T-cell (primary cell): ENCODE measurements at regions not wholly inside any gene's neighbourhood (a gene's known extent, or its start where the extent isn't known, plus 50 kb on each side); places are given as distances from the start of the nearest gene placed in this dataset.

Experiments
- ATAC-seq, 4 experiments: fragments of 200-7000 bp in 3 of 4; fragments of 150-1000 bp in 1 of 4; cut with Tn5 transposase; replicated peaks in 1 of 4; 1 replicate in 3 of 4; 2 replicates in 1 of 4; pipeline ENCODE4 v1.10.0; 2021; ENCODE audit warnings: moderate library complexity in 3 of 4, mild to moderate bottlenecking in 2 of 4, moderate number of reproducible peaks in 1 of 4
- CTCF ChIA-PET, 2 donors: fragments of 300-600 bp; sonication (Branson Sonifier 250); formaldehyde crosslinking; loops; one replicate each; lab custom pipeline; 2022; ENCODE audit warnings: antibody characterized with exemption in 2 of 2; lab: Charles Lee
- POLR2A ChIA-PET, 2 donors: fragments of 300-600 bp; sonication (Branson Sonifier 250); formaldehyde crosslinking; loops; one replicate each; lab custom pipeline; 2022; ENCODE audit warnings: antibody characterized with exemption in 2 of 2; lab: Charles Lee
- DNase-seq, 35 experiments: peaks; one replicate each; pipeline versions ENCODE4 v3.0.0 to v3.0.0-alpha.2; 2013 to 2023
- H3K27ac ChIP-seq: one replicate; pipeline ENCODE4 v1.5.1; 2013; ENCODE audit warnings: low read length
- H3K27me3 ChIP-seq, 2 experiments: replicated peaks in 1 of 2; 1 replicate in 1 of 2; 2 replicates in 1 of 2; pipeline versions ENCODE4 v1.6.1 to v1.7.0; 2013; ENCODE audit warnings: low read length in 1 of 2, mixed read lengths in 1 of 2; ENCODE audit not compliant: control insufficient read depth in 2 of 2, insufficient read depth in 2 of 2; ENCODE audit errors: extremely low read depth in 1 of 2
- H3K36me3 ChIP-seq, 2 donors: 1 replicate in 1 of 2; 2 replicates in 1 of 2; pipeline versions ENCODE4 v1.6.1 to v1.7.0; 2013; ENCODE audit warnings: low read length in 1 of 2; ENCODE audit not compliant: control insufficient read depth in 2 of 2, insufficient read depth in 1 of 2; ENCODE audit errors: extremely low read depth in 1 of 2
- H3K4me1 ChIP-seq, 2 experiments: 1 replicate in 1 of 2; 2 replicates in 1 of 2; pipeline versions ENCODE4 v1.6.1 to v1.7.0; 2013; ENCODE audit warnings: low read length in 2 of 2, mixed read lengths in 1 of 2; ENCODE audit not compliant: insufficient read depth in 2 of 2, control insufficient read depth in 1 of 2; ENCODE audit errors: extremely low read depth in 1 of 2
- H3K4me3 ChIP-seq, 2 donors: 1 replicate in 1 of 2; 2 replicates in 1 of 2; pipeline versions ENCODE4 v1.5.1 to v1.7.0; 2013; ENCODE audit warnings: mild to moderate bottlenecking in 2 of 2, low read length in 1 of 2, moderate library complexity in 1 of 2; ENCODE audit not compliant: control insufficient read depth in 1 of 2; ENCODE audit errors: extremely low read depth in 1 of 2
- H3K9me3 ChIP-seq: 2 replicates; pipeline ENCODE4 v1.7.0; 2013
- H3K27ac Mint-ChIP-seq, 2 donors: one replicate each; pipeline ENCODE4 v1.8.0; 2020 to 2021; ENCODE audit warnings: mild to moderate bottlenecking in 2 of 2, mixed read lengths in 2 of 2
- H3K27me3 Mint-ChIP-seq, 2 donors: one replicate each; pipeline ENCODE4 v1.8.0; 2021 to 2022; ENCODE audit warnings: mixed read lengths in 2 of 2
- H3K36me3 Mint-ChIP-seq: one replicate; pipeline ENCODE4 v1.8.0; 2021; ENCODE audit warnings: mixed read lengths
- H3K4me1 Mint-ChIP-seq, 3 donors: one replicate each; pipeline ENCODE4 v1.8.0; 2020 to 2022; ENCODE audit warnings: mixed read lengths in 3 of 3, mild to moderate bottlenecking in 1 of 3
- H3K4me3 Mint-ChIP-seq, 3 donors: one replicate each; pipeline ENCODE4 v1.8.0; 2020 to 2022; ENCODE audit warnings: mild to moderate bottlenecking in 3 of 3, mixed read lengths in 3 of 3, moderate library complexity in 3 of 3
- H3K9me3 Mint-ChIP-seq, 3 donors: one replicate each; pipeline ENCODE4 v1.8.0; 2020 to 2022; ENCODE audit warnings: mixed read lengths in 3 of 3
- WGBS: methylation state at CpG from one replicate; pipeline ENCODE4 v1.1.5; 2013; ENCODE audit warnings: missing lambda C conversion rate; ENCODE audit not compliant: insufficient coverage; 5-methylcytosine and 5-hydroxymethylcytosine counted together

GRCh38 chr3:103083848-103084631 lies 649.2 kb downstream of the ZPLD1 start:
- DNase-seq = no peak
- Mint-ChIP-seq H3K4me1 (no peaks in the 10 kb centered on the region), H3K4me3 (no peak overlapping the region), H3K36me3 (no peaks in the 10 kb centered on the region), H3K9me3 (no peaks in the 10 kb centered on the region), H3K27ac (no peak overlapping the region), H3K27me3 (no peaks in the 10 kb centered on the region)
- WGBS = no CpG with 5 or more reads among the region's 3 CpGs
- POLR2A ChIA-PET = no interaction called here
- ATAC-seq = no peak
- Histone ChIP-seq H3K27me3 (no peaks in the 10 kb centered on the region), H3K4me1 (no peaks in the 10 kb centered on the region), H3K27ac (no peak overlapping the region), H3K9me3 (no peaks in the 10 kb centered on the region), H3K4me3 (no peak overlapping the region), H3K36me3 (no peaks in the 10 kb centered on the region)
- CTCF ChIA-PET = no interaction called here

DNA sequence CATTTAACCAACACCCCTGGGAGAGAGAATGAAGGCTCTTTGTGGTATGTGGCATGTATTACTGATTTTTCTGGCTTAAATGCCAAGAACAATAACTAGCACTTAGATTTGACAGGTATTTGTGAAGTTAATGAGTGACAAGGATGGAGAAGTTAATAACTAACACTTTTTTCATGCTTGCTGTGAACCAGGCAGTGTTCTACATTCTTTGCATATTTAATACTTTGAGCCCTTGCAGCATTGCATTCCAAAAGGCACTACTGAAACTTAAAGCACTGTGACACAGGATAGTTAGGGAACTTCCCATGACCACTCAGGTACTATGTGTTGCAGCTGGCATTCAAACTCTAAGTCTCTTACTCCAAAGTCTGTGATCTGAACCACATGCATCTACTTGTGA lies 650.6 kb downstream of the ZPLD1 start:
- H3K9me3 Mint-ChIP-seq = no peaks in the 10 kb centered on the region
- no peaks in the 10 kb centered on the region for H3K36me3 Mint-ChIP-seq
- CTCF ChIA-PET = no interaction called here
- H3K36me3 ChIP-seq = no peaks in the 10 kb centered on the region
- no peak overlapping the region for H3K27ac Mint-ChIP-seq
- H3K4me3 ChIP-seq = no peak overlapping the region
- POLR2A ChIA-PET = no interaction called here
- H3K27ac ChIP-seq = no peak overlapping the region
- no peak for DNase-seq
- no peaks in the 10 kb centered on the region for H3K4me1 ChIP-seq
- H3K27me3 Mint-ChIP-seq = no peaks in the 10 kb centered on the region
- no peak overlapping the region for H3K4me3 Mint-ChIP-seq
- no peaks in the 10 kb centered on the region for H3K4me1 Mint-ChIP-seq
- ATAC-seq = no peak
- no peaks in the 10 kb centered on the region for H3K27me3 ChIP-seq
- H3K9me3 ChIP-seq = no peaks in the 10 kb centered on the region

- no peaks in the 10 kb centered on the region for H3K36me3 Mint-ChIP-seq
- Histone ChIP-seq H3K9me3 (no peaks in the 10 kb centered on the region), H3K4me1 (no peaks in the 10 kb centered on the region), H3K27ac (no peak overlapping the region), H3K36me3 (no peaks in the 10 kb centered on the region), H3K4me3 (no peak overlapping the region), H3K27me3 (no peaks in the 10 kb centered on the region)
- DNase-seq (no peak), ATAC-seq (no peak)
- H3K27ac Mint-ChIP-seq = no peak overlapping the region
- H3K4me1 Mint-ChIP-seq = no peaks in the 10 kb centered on the region
- no peak overlapping the region for H3K4me3 Mint-ChIP-seq
- ChIA-PET POLR2A (no interaction called here), CTCF (no interaction called here)
- no peaks in the 10 kb centered on the region for H3K27me3 Mint-ChIP-seq
- H3K9me3 Mint-ChIP-seq = peaks cover 0 to 7% (median 3%) of the 10 kb centered on the region in 3 donors
Observed at GRCh38 chr3:103089758-103090157, 654.9 kb downstream of the ZPLD1 start.

DNA sequence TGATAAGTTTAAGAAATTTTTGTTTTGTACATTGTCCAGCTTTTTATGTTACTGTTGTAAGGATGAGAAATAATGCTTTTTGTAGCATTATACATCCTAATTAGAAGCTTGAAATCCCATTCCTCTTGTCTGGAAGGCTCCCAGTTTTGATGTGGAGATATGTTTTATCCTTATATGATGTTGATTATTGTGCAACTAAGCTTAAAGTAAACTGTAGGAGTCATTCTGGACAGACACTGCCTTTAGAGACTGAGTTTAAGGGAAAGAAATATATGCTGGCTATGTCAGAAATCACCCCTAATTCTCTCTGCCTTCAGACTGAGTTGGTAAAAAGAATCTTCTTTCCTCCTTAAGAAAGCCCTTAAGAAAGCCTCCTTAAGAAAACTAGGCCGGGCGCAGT lies 670.4 kb downstream of the ZPLD1 start:
- Mint-ChIP-seq H3K4me1 (no peaks in the 10 kb centered on the region), H3K27ac (no peak overlapping the region), H3K27me3 (no peaks in the 10 kb centered on the region), H3K9me3 (peaks cover 2 to 9% (median 6%) of the 10 kb centered on the region in 3 donors), H3K4me3 (no peak overlapping the region), H3K36me3 (no peaks in the 10 kb centered on the region)
- H3K27me3 ChIP-seq = no peaks in the 10 kb centered on the region
- H3K4me3 ChIP-seq = no peak overlapping the region
- POLR2A ChIA-PET = no interaction called here
- no peaks in the 10 kb centered on the region for H3K9me3 ChIP-seq
- CTCF ChIA-PET = interaction anchor here in 1 of 2 donors (0.7 kb wide), 1 partner anchor 407 kb away, joined by 3 read pairs; no protein-coding TSS in a partner anchor
- H3K4me1 ChIP-seq = no peaks in the 10 kb centered on the region
- ATAC-seq = no peak
- 90% methylated on average over 2 of the region's 2 CpGs for WGBS
- H3K36me3 ChIP-seq = no peaks in the 10 kb centered on the region
- H3K27ac ChIP-seq = no peak overlapping the region
- DNase-seq = no peak

DNA sequence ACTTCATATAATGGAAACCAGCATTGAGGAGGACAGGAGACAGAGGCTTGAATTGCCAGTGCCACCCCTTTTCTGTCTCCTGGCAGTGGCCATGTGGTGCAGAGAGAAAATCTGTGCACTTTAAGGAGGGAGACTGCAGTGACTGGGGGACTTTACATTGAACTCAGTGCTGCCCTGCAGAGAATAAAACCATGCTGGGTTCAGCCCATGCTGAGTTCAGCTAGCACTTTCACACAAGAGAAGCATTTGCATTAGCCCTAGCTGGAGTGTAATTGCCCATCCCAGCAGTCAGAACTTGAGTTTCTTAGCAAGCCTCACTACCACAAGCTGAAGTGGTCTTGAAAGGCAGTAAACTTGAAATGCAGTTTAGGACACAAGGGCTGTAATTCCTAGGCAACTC lies 677.5 kb downstream of the ZPLD1 start:
- no peak overlapping the region for H3K27ac Mint-ChIP-seq

DNA sequence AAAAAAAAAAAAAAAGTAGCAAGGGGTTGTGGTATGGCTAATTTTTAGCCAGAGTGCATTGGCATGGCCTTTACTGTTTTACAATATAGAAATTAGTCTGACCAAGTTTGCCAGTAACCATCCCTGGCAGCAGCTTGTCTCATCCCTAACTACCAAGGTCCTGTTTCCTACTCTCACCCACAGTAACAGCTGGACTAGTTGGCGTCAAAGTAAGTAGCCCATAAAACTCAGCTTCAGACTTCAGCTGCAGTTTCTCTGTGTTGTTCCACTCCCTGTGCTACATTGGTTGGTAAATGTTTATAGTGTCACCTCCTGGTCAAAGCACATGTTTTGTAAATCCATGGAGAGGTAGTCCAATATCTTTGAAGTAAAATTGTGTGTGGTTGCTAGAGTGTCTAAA lies 691.3 kb downstream of the ZPLD1 start:
- no CpG with 5 or more reads among the region's 1 CpG for WGBS
- Histone ChIP-seq H3K4me1 (no peaks in the 10 kb centered on the region), H3K9me3 (no peaks in the 10 kb centered on the region), H3K36me3 (no peaks in the 10 kb centered on the region), H3K27me3 (no peaks in the 10 kb centered on the region), H3K4me3 (no peak overlapping the region), H3K27ac (no peak overlapping the region)
- no peak for DNase-seq
- H3K4me1 Mint-ChIP-seq = no peaks in the 10 kb centered on the region
- no peaks in the 10 kb centered on the region for H3K27me3 Mint-ChIP-seq
- ChIA-PET CTCF (interaction anchor here in 1 of 2 donors (0.7 kb wide), 1 partner anchor 1582 kb away, joined by 5 read pairs; no protein-coding TSS in a partner anchor), POLR2A (no interaction called here)
- no peak for ATAC-seq
- H3K27ac Mint-ChIP-seq = no peak overlapping the region
- H3K9me3 Mint-ChIP-seq = peaks cover 0 to 3% (median 0%) of the 10 kb centered on the region in 3 donors
- H3K4me3 Mint-ChIP-seq = no peak overlapping the region
- no peaks in the 10 kb centered on the region for H3K36me3 Mint-ChIP-seq

More for the DNA sequence above, 677.5 kb downstream of the ZPLD1 start:
- Histone ChIP-seq H3K27me3 (no peaks in the 10 kb centered on the region), H3K9me3 (no peaks in the 10 kb centered on the region), H3K4me3 (no peak overlapping the region), H3K36me3 (no peaks in the 10 kb centered on the region), H3K27ac (no peak overlapping the region), H3K4me1 (no peaks in the 10 kb centered on the region)
- Mint-ChIP-seq H3K36me3 (no peaks in the 10 kb centered on the region), H3K4me3 (no peak overlapping the region), H3K9me3 (peaks cover 0 to 2% (median 0%) of the 10 kb centered on the region in 3 donors), H3K27me3 (no peaks in the 10 kb centered on the region), H3K4me1 (no peaks in the 10 kb centered on the region)
- POLR2A ChIA-PET = no interaction called here
- CTCF ChIA-PET = no interaction called here
- ATAC-seq (no peak), DNase-seq (no peak)
